ENCODE measurements at regions not wholly inside any gene's neighbourhood (a gene's known extent, or its start where the extent isn't known, plus 50 kb on each side); places are given as distances from the start of the nearest gene placed in this dataset.

- Histone ChIP-seq H3K36me3 (ENCODE audit: control insufficient read depth, insufficient read depth, low read length) (no peaks in the 10 kb centered on the region), H3K27me3 (ENCODE audit: control insufficient read depth, insufficient read depth, low read length) (no peaks in the 10 kb centered on the region), H3K4me3 (ENCODE audit: low read length) (peak overlapping the region; percentile 13), H3K27ac (ENCODE audit: low read depth, low read length) (peak overlapping the region; percentile 44), H3K4me1 (ENCODE audit: control insufficient read depth, insufficient read depth, low read length) (peaks cover 30% of the 10 kb centered on the region), H3K9ac (ENCODE audit: low read length) (no peak overlapping the region)
These were observed 83.0 kb upstream of the GATA5 start for GRCh38 chr20:62558779-62559178.

GRCh38 chr20:62560162-62560561 is 82.1 kb upstream of the SLCO4A1 start:
- Histone ChIP-seq H3K27me3 (ENCODE audit: control insufficient read depth, insufficient read depth, low read length) (no peaks in the 10 kb centered on the region), H3K9ac (ENCODE audit: low read length) (no peak overlapping the region), H3K27ac (ENCODE audit: low read depth, low read length) (no peak overlapping the region), H3K4me3 (ENCODE audit: low read length) (no peak overlapping the region), H3K36me3 (ENCODE audit: control insufficient read depth, insufficient read depth, low read length) (no peaks in the 10 kb centered on the region), H3K4me1 (ENCODE audit: control insufficient read depth, insufficient read depth, low read length) (peaks cover 21% of the 10 kb centered on the region)

- Histone ChIP-seq H3K27ac (ENCODE audit: low read depth, low read length) (no peak overlapping the region), H3K4me3 (ENCODE audit: low read length) (no peak overlapping the region), H3K27me3 (ENCODE audit: control insufficient read depth, insufficient read depth, low read length) (no peaks in the 10 kb centered on the region), H3K36me3 (ENCODE audit: control insufficient read depth, insufficient read depth, low read length) (no peaks in the 10 kb centered on the region), H3K4me1 (ENCODE audit: control insufficient read depth, insufficient read depth, low read length) (peaks cover 14% of the 10 kb centered on the region), H3K9ac (ENCODE audit: low read length) (no peak overlapping the region)
These were observed 81.1 kb upstream of the SLCO4A1 start for GRCh38 chr20:62561182-62561581.

- no peak overlapping the region for H3K27ac ChIP-seq (ENCODE audit: low read depth, low read length)
- peaks cover 11% of the 10 kb centered on the region for H3K4me1 ChIP-seq (ENCODE audit: control insufficient read depth, insufficient read depth, low read length)
- no peak overlapping the region for H3K9ac ChIP-seq (ENCODE audit: low read length)
- no peaks in the 10 kb centered on the region for H3K36me3 ChIP-seq (ENCODE audit: control insufficient read depth, insufficient read depth, low read length)
- H3K4me3 ChIP-seq (ENCODE audit: low read length) = no peak overlapping the region
- no peaks in the 10 kb centered on the region for H3K27me3 ChIP-seq (ENCODE audit: control insufficient read depth, insufficient read depth, low read length)
These were observed 80.4 kb upstream of the SLCO4A1 start for GRCh38 chr20:62561948-62562347.

- no peaks in the 10 kb centered on the region for H3K36me3 ChIP-seq (ENCODE audit: control insufficient read depth, insufficient read depth, low read length)
- no peak overlapping the region for H3K27ac ChIP-seq (ENCODE audit: low read depth, low read length)
- no peaks in the 10 kb centered on the region for H3K27me3 ChIP-seq (ENCODE audit: control insufficient read depth, insufficient read depth, low read length)
These were observed 79.5 kb upstream of the SLCO4A1 start for GRCh38 chr20:62562831-62563230.

GRCh38 chr20:62563561-62563960 is 78.7 kb upstream of the SLCO4A1 start:
- H3K27ac ChIP-seq (ENCODE audit: low read depth, low read length) = no peak overlapping the region
- H3K4me1 ChIP-seq (ENCODE audit: control insufficient read depth, insufficient read depth, low read length) = peaks cover 7% of the 10 kb centered on the region
- no peaks in the 10 kb centered on the region for H3K36me3 ChIP-seq (ENCODE audit: control insufficient read depth, insufficient read depth, low read length)
- no peaks in the 10 kb centered on the region for H3K27me3 ChIP-seq (ENCODE audit: control insufficient read depth, insufficient read depth, low read length)
- no peak overlapping the region for H3K9ac ChIP-seq (ENCODE audit: low read length)
- no peak overlapping the region for H3K4me3 ChIP-seq (ENCODE audit: low read length)

More at GRCh38 chr20:62562831-62563230, 79.5 kb upstream of the SLCO4A1 start:
- peaks cover 11% of the 10 kb centered on the region for H3K4me1 ChIP-seq (ENCODE audit: control insufficient read depth, insufficient read depth, low read length)
- no peak overlapping the region for H3K4me3 ChIP-seq (ENCODE audit: low read length)
- H3K9ac ChIP-seq (ENCODE audit: low read length) = no peak overlapping the region

GRCh38 chr20:62564456-62565245 is 77.7 kb upstream of the SLCO4A1 start:
- no peak overlapping the region for H3K9ac ChIP-seq (ENCODE audit: low read length)
- no peak overlapping the region for H3K27ac ChIP-seq (ENCODE audit: low read depth, low read length)
- H3K27me3 ChIP-seq (ENCODE audit: control insufficient read depth, insufficient read depth, low read length) = no peaks in the 10 kb centered on the region
- no peak overlapping the region for H3K4me3 ChIP-seq (ENCODE audit: low read length)
- H3K4me1 ChIP-seq (ENCODE audit: control insufficient read depth, insufficient read depth, low read length) = peaks cover 3% of the 10 kb centered on the region
- H3K36me3 ChIP-seq (ENCODE audit: control insufficient read depth, insufficient read depth, low read length) = no peaks in the 10 kb centered on the region

GRCh38 chr20:62566266-62566665 is 76.0 kb upstream of the SLCO4A1 start:
- H3K27ac ChIP-seq (ENCODE audit: low read depth, low read length) = no peak overlapping the region
- H3K27me3 ChIP-seq (ENCODE audit: control insufficient read depth, insufficient read depth, low read length) = no peaks in the 10 kb centered on the region
- H3K9ac ChIP-seq (ENCODE audit: low read length) = no peak overlapping the region
- no peak overlapping the region for H3K4me3 ChIP-seq (ENCODE audit: low read length)
- no peaks in the 10 kb centered on the region for H3K4me1 ChIP-seq (ENCODE audit: control insufficient read depth, insufficient read depth, low read length)
- H3K36me3 ChIP-seq (ENCODE audit: control insufficient read depth, insufficient read depth, low read length) = no peaks in the 10 kb centered on the region

- no peaks in the 10 kb centered on the region for H3K27me3 ChIP-seq (ENCODE audit: control insufficient read depth, insufficient read depth, low read length)
- H3K4me3 ChIP-seq (ENCODE audit: low read length) = no peak overlapping the region
- H3K4me1 ChIP-seq (ENCODE audit: control insufficient read depth, insufficient read depth, low read length) = no peaks in the 10 kb centered on the region
- H3K36me3 ChIP-seq (ENCODE audit: control insufficient read depth, insufficient read depth, low read length) = no peaks in the 10 kb centered on the region
- no peak overlapping the region for H3K27ac ChIP-seq (ENCODE audit: low read depth, low read length)
- no peak overlapping the region for H3K9ac ChIP-seq (ENCODE audit: low read length)
These were observed 75.5 kb upstream of the SLCO4A1 start for GRCh38 chr20:62566771-62567170.

GRCh38 chr20:62567246-62568044 is 74.9 kb upstream of the SLCO4A1 start:
- Histone ChIP-seq H3K27me3 (ENCODE audit: control insufficient read depth, insufficient read depth, low read length) (no peaks in the 10 kb centered on the region), H3K27ac (ENCODE audit: low read depth, low read length) (no peak overlapping the region), H3K9ac (ENCODE audit: low read length) (no peak overlapping the region), H3K4me3 (ENCODE audit: low read length) (no peak overlapping the region), H3K4me1 (ENCODE audit: control insufficient read depth, insufficient read depth, low read length) (no peaks in the 10 kb centered on the region), H3K36me3 (ENCODE audit: control insufficient read depth, insufficient read depth, low read length) (no peaks in the 10 kb centered on the region)

- H3K4me3 ChIP-seq (ENCODE audit: low read length) = no peak overlapping the region
- H3K4me1 ChIP-seq (ENCODE audit: control insufficient read depth, insufficient read depth, low read length) = no peaks in the 10 kb centered on the region
- H3K27me3 ChIP-seq (ENCODE audit: control insufficient read depth, insufficient read depth, low read length) = no peaks in the 10 kb centered on the region
- H3K27ac ChIP-seq (ENCODE audit: low read depth, low read length) = no peak overlapping the region
- no peak overlapping the region for H3K9ac ChIP-seq (ENCODE audit: low read length)
- no peaks in the 10 kb centered on the region for H3K36me3 ChIP-seq (ENCODE audit: control insufficient read depth, insufficient read depth, low read length)
These were observed 74.3 kb upstream of the SLCO4A1 start for GRCh38 chr20:62568045-62568389.

- Histone ChIP-seq H3K36me3 (ENCODE audit: control insufficient read depth, insufficient read depth, low read length) (no peaks in the 10 kb centered on the region), H3K4me3 (ENCODE audit: low read length) (no peak overlapping the region), H3K27ac (ENCODE audit: low read depth, low read length) (no peak overlapping the region), H3K4me1 (ENCODE audit: control insufficient read depth, insufficient read depth, low read length) (no peaks in the 10 kb centered on the region), H3K9ac (ENCODE audit: low read length) (no peak overlapping the region), H3K27me3 (ENCODE audit: control insufficient read depth, insufficient read depth, low read length) (no peaks in the 10 kb centered on the region)
These were observed 72.7 kb upstream of the SLCO4A1 start for GRCh38 chr20:62569615-62570014.

- no peak overlapping the region for H3K9ac ChIP-seq (ENCODE audit: low read length)
- no peaks in the 10 kb centered on the region for H3K36me3 ChIP-seq (ENCODE audit: control insufficient read depth, insufficient read depth, low read length)
- H3K27me3 ChIP-seq (ENCODE audit: control insufficient read depth, insufficient read depth, low read length) = no peaks in the 10 kb centered on the region
- H3K4me3 ChIP-seq (ENCODE audit: low read length) = no peak overlapping the region
- H3K4me1 ChIP-seq (ENCODE audit: control insufficient read depth, insufficient read depth, low read length) = no peaks in the 10 kb centered on the region
- H3K27ac ChIP-seq (ENCODE audit: low read depth, low read length) = no peak overlapping the region
These were observed 71.9 kb upstream of the SLCO4A1 start for GRCh38 chr20:62570403-62570802.

Measured in rectal smooth muscle tissue (tissue), 1 donor.